GM12864 (cell line): ENCODE measurements at regions not wholly inside any gene's neighbourhood (a gene's known extent, or its start where the extent isn't known, plus 50 kb on each side); places are given as distances from the start of the nearest gene placed in this dataset.

Experiments used
- DNase-seq: peaks from one replicate; pipeline ENCODE4 v3.0.0-alpha.2; 2011; ENCODE audit warnings: low read depth
- H3K4me3 ChIP-seq: 2 replicates; pipeline ENCODE4 v1.5.1; 2011; ENCODE audit warnings: mild to moderate bottlenecking, low read depth, low read length, control low read depth
- CTCF ChIP-seq: IDR thresholded peaks from 2 replicates; pipeline ENCODE4 v1.5.1; 2011; ENCODE audit warnings: low read depth, mild to moderate bottlenecking, moderate library complexity, low read length, control low read depth, inconsistent platforms; ENCODE audit errors: missing control alignments

- H3K4me3 ChIP-seq: no peak overlapping the region
- DNase-seq: no peak
- TF ChIP-seq CTCF: no peak
Observed at GRCh38 chr5:130974021-130974683, 190.9 kb downstream of the HINT1 start.

- no peak for DNase-seq
- TF ChIP-seq CTCF: no peak
Observed at GRCh38 chr5:130966990-130967525, 198.0 kb downstream of the HINT1 start.

GRCh38 chr5:130965920-130966319 lies 199.1 kb downstream of the HINT1 start:
- no peak overlapping the region for H3K4me3 ChIP-seq
- DNase-seq: no peak
- TF ChIP-seq CTCF: no peak

More at GRCh38 chr5:130966990-130967525, 198.0 kb downstream of the HINT1 start:
- no peak overlapping the region for H3K4me3 ChIP-seq

GRCh38 chr5:130965360-130965759 lies 199.7 kb downstream of the HINT1 start:
- DNase-seq: no peak
- TF ChIP-seq CTCF: no peak
- no peak overlapping the region for H3K4me3 ChIP-seq

- no peak for DNase-seq
- no peak for TF ChIP-seq CTCF
- H3K4me3 ChIP-seq: no peak overlapping the region
Observed at GRCh38 chr5:130964231-130965202, 200.5 kb downstream of the HINT1 start.

GRCh38 chr5:130963798-130964197 lies 201.3 kb downstream of the HINT1 start:
- TF ChIP-seq CTCF: no peak
- no peak overlapping the region for H3K4me3 ChIP-seq
- no peak for DNase-seq
